ENCODE measurements at regions not wholly inside any gene's neighbourhood (a gene's known extent, or its start where the extent isn't known, plus 50 kb on each side); places are given as distances from the start of the nearest gene placed in this dataset.
A peak's percentile ranks its signal among the peaks of the same experiment; 100 is the strongest.
"Not testable (repeated sequence)": the region's sequence is repeated elsewhere in the genome, so short reads cannot be mapped to it uniquely, and the experiment has no call there.

- FAIRE-seq = no peak
Observed at GRCh38 chr1:224791362-224791941, 138.0 kb upstream of the DNAH14 start.

DNA sequence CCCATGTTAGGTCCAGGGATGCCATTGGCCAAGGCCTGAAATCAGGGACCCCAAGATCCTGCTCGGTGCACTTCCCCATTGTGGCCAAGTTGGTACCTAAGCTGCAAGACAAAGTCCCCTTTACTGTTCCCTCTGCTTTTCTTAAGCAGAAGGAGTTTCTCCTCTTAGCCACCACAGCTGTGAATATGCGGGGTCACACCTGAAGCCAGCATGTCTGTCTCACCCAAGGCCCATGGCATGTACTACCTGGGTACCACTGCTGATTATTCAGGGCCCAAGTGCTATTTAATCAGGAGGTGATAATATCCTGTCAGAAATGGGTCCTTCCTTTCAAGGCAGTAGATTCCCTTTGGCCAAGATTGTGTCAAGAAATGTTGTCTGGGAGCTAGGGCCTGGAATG is 133.9 kb upstream of the DNAH14 start:
- no peak for DNase-seq (ENCODE audit: insufficient read length, low spot score)
- no peak for FAIRE-seq

More at GRCh38 chr1:224791362-224791941, 138.0 kb upstream of the DNAH14 start:
- DNase-seq (ENCODE audit: insufficient read length, low spot score) = no peak

- no peak for FAIRE-seq
- no peak for DNase-seq (ENCODE audit: insufficient read length, low spot score)
Observed at GRCh38 chr1:224799083-224799482, 130.4 kb upstream of the DNAH14 start.

DNA sequence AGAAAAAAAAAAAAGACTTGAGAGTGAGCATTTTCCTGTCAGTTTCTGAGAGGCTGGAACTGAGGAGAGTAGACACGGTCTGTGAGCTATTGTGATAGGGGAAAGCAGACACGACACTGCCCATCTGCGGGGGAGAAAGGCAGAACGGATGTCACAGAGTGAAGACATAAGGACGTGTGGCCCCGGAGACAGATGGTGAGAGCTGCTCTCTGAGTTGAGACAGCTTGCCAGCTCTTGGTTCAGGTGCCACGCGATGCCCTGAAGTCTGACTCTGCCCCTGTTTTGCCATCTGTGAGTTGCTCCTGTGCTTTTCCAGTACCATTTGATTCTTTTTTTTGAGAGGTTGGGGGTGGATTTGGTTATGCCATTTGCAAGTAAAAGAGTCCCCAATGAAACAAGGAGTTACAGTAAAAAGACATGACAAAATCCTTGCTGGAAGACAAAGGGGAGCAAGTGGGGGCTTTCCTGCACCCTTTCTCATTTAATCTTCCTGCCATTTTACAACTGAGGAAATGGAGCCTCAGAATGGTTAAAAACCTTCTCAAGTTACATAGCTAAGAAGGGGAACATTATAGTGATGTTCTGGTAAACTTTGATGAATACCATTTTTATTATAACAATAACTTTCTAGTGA is 128.9 kb upstream of the DNAH14 start:
- FAIRE-seq (no peak), DNase-seq (ENCODE audit: insufficient read length, low spot score) (no peak)

GRCh38 chr1:224801844-224802490 is 127.5 kb upstream of the DNAH14 start:
- FAIRE-seq = peak; percentile 40
- DNase-seq (ENCODE audit: insufficient read length, low spot score) = no peak

GRCh38 chr1:224802617-224803016 is 126.9 kb upstream of the DNAH14 start:
- DNase-seq (ENCODE audit: insufficient read length, low spot score) (no peak), FAIRE-seq (no peak)

- DNase-seq (ENCODE audit: insufficient read length, low spot score) = no peak
- FAIRE-seq = no peak
Observed at GRCh38 chr1:224804220-224804619, 125.3 kb upstream of the DNAH14 start.

DNA sequence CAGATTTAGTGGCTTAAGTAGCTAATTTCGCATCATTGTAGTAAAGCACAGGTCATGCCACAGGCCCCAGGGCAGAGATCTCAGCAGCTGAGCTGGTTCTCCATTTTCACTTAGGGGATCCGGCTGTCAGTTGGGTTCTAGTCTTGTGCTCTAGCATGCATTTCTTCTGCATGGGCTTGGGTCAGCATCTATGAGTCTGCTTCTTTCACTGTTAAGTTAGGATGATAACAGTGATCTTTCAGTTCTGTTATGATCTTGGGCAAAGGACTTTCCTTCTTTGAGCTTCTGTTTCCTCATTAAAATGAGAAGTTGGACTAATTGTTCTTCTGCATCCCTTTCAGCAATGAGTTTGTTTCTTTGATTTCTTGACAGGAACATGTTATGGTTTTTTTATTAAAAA is 123.6 kb upstream of the DNAH14 start:
- DNase-seq (ENCODE audit: insufficient read length, low spot score) (no peak), FAIRE-seq (no peak)

DNA sequence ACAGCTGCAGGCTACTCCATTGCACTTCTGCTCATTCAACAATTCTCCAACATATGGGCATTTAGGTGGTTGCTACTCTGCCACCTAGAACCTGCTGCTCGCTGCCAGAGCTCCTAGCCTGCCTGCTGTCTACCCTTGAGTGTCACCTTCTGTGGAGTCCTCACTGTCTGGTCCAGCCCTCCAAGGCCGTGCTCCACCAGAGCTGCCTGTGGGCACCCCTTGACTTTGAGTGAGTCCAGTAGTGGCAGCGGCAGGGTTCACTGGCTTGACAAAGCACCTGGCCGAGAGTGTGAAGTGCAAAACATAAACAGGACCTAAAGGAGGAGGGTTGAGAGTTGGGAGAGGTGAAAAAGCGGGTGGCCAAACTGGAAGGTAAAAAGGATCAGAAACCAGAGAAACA is 120.3 kb upstream of the DNAH14 start:
- DNase-seq (ENCODE audit: insufficient read length, low spot score) = no peak
- no peak for FAIRE-seq

DNA sequence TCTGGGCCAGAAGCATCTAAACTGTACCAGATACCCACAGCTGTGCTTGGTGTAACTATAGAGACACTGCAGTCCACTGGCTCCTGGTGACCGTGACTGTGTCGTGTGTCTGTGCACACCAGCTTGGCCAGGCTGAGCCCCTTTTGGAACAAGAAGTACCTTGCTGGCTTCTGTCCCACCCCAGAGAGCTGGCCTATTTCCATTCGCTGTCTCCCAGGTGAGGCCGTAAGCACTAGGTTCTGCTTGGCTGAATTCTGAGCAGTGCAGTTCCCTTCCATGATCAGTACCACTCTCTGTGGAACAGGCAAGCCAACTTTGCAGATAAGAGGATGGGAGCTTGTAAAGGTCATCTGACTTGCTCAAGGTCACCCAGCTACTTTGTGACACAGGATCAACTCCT is 119.9 kb upstream of the DNAH14 start:
- DNase-seq (ENCODE audit: insufficient read length, low spot score) = no peak
- FAIRE-seq = no peak

- FAIRE-seq = no peak
Observed at GRCh38 chr1:224811564-224811963, 117.9 kb upstream of the DNAH14 start.

DNA sequence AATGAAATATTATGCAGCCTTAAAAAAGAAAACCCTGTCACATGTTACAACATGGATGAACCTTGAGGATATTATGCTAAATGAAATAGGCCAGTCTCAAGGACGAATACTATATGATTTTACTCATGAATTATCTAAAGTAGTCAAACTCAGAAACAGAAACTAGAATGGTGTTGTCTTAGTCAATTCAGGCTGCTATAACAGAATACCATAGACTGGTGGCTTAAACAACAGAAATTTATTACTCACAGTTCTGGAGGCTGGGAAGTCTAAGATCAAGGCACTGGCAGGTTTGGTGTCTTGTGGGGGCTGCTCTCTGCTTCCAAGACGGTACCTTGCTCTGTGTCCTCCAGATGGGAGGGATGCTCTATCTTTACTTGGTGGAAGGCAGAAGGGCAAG is 113.8 kb upstream of the DNAH14 start:
- DNase-seq (ENCODE audit: insufficient read length, low spot score) = no peak
- FAIRE-seq = peak; percentile 55

More at GRCh38 chr1:224811564-224811963, 117.9 kb upstream of the DNAH14 start:
- no peak for DNase-seq (ENCODE audit: insufficient read length, low spot score)

GRCh38 chr1:224816062-224816461 is 113.4 kb upstream of the DNAH14 start:
- no peak for FAIRE-seq

DNA sequence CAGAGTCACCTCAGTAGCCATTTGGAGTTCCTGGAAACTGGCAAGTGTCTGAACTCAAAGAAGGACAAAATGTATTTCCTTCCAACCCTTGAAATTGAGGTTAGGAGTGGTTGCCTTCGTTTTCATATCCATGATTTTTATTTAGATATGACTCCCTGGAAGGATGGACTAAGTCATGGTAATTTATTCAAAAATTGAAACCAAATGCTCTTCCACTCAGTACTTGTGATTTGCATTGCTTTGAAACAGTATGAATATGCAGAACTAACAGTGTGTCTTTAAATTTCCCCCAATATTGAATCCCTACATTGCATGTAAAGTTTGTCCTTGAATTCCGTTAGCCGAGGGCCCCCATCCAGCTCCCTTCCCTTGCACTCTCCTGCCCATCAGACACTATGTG is 112.1 kb upstream of the DNAH14 start:
- FAIRE-seq (no peak), DNase-seq (ENCODE audit: insufficient read length, low spot score) (no peak)

More at GRCh38 chr1:224816062-224816461, 113.4 kb upstream of the DNAH14 start:
- DNase-seq (ENCODE audit: insufficient read length, low spot score) = no peak

DNA sequence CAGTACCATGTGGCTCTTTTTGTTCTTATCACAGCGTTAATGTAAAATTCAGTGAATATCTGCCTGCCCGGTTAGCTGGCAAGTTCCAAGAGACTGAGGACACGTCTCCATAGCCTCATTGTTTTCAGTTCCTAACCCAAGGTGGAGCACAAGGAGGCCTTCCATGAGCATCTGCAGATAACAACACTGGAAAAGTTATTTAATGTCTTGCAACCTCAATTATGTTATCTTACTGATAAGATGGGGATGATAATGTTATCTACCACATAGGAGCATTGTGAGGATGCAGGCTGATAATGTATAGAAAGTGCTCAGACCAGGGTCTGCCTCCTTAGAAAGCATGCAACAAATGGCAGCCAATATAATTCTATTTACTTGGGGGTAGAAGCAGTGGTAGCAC is 109.6 kb upstream of the DNAH14 start:
- no peak for FAIRE-seq
- no peak for DNase-seq (ENCODE audit: insufficient read length, low spot score)

GRCh38 chr1:224820341-224820740 is 109.1 kb upstream of the DNAH14 start:
- no peak for DNase-seq (ENCODE audit: insufficient read length, low spot score)
- no peak for FAIRE-seq

DNA sequence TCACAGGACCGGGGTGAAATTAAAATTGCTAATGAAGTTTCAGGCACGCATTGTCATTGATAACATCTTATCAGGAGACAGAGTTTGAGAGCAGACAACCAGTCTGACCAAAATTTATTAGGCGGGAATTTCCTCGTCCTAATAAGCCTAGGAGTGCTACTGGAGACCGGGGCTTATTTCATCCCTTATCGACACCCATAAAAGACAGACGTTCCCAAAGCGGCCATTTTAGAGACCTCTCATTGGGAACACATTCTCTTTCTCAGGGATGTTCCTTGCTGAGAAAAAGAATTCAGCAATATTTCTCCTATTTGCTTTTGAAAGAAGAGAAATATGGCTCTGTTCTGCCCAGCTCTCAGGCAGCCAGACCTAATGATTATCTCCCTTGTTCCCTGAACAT is 107.7 kb upstream of the DNAH14 start:
- not testable (repeated sequence) for FAIRE-seq; DNase-seq (ENCODE audit: insufficient read length, low spot score)

DNA sequence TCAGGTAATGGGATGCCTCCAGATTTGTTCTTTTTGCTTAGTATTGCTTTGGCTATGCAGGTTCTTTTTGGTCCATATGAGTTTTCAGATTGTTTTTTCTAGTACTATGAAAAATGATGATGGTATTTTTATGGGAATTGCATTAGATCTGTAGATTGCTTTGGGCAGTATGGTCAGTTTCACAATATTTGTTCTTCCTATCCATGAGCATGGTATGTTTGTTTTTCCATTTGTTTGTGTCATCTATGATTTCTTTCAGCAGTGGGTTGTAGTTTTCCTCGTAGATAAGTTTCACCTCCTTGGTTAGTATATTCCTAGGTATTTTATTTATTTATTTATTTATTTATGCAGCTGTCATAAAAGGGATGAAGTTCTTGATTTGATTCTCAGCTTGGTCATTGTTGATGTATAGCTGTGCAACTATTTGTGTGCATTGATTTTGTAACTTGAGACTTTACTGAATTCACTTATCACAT is 103.9 kb upstream of the DNAH14 start:
- no peak for DNase-seq (ENCODE audit: insufficient read length, low spot score)
- no peak for FAIRE-seq

DNA sequence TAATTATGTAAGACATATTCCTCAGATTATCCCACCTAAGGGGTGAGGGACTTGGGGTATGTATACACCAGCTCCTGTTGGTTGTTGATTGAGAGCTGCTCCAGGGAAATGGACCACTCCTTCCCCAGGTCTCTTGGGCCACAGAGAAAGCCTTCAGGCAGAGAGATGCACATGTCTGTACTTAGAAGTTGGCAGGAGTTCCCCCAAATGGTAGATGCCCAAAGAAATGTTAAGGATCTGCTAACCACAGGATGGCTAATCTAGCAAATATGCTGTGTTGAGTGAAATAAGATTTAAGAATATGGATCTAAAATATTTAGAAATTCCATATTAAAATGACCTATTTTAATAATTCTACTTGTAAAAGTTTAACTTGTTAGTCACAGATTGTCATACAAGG is 100.8 kb upstream of the DNAH14 start:
- no peak for FAIRE-seq

DNA sequence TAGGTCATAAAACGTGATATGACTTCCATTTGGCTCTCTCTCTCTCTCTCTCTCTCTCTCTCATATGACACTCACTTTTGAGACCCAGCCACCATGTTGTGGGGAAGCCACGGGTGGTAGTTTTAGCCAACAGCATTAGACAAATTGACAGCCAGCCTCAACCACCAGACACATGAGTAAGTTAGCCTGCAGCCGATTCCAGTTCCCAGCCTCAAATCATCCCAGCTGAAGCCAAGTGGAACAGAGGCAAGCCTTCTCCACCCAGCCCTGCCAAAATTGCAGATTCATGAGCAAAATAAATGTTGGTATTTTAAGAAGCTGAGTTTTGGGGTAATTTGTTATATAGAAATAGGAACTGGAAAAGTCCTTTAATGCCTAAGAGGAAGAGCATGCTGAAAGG is 98.0 kb upstream of the DNAH14 start:
- FAIRE-seq (no peak), DNase-seq (ENCODE audit: insufficient read length, low spot score) (no peak)

More for the DNA sequence above, 100.8 kb upstream of the DNAH14 start:
- no peak for DNase-seq (ENCODE audit: insufficient read length, low spot score)

DNA sequence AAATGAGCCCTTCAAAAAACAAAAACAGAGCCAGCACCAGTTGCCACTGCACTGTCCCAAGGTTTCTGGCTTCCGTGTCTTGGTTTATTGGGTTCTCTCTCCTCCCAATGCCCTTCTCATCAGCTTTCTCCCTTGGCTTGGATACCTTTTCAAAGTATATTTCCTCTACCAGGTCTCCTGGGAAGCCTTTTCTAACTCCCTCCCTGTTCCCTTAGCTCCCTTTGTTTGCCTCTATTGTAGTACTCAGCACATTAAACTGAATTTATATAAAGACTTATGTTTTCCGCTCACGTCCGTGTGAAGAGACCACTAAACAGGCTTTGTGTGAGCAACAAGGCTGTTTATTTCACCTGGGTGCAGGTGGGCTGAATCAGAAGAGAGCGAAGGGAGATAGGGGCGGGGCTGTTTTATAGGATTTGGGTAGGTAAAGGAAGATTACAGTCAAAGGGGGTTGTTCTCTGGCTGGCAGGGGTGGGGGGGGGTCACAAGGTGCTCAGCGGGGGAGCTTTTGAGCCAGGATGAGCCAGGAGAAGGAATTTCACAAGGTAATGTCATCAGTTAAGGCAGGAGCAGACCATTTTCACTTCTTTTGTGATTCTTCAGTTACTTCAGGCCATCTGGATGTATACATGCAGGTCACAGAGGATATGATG is 89.7 kb upstream of the DNAH14 start:
- FAIRE-seq; DNase-seq (ENCODE audit: insufficient read length, low spot score): not testable (repeated sequence)

Data from GM19239 (cell line).